A673 (cell line): ENCODE measurements at regions not wholly inside any gene's neighbourhood (a gene's known extent, or its start where the extent isn't known, plus 50 kb on each side); places are given as distances from the start of the nearest gene placed in this dataset.

ENCODE experiments used
- CTCF ChIP-seq: fragments of 300-800, 200-600 bp; sonication (generic); conservative IDR thresholded peaks from 2 replicates; pipeline ENCODE4 v1.5.1; 2017; ENCODE audit warnings: low read depth, mild to moderate bottlenecking, antibody characterized with exemption, low read length, moderate library complexity, mixed read lengths
- EZH2 ChIP-seq: fragments of 200-600 bp; sonication (generic); IDR thresholded peaks from 2 replicates; pipeline ENCODE4 v1.6.1; 2017; ENCODE audit warnings: borderline replicate concordance, low read depth, mild to moderate bottlenecking, mixed read lengths, antibody characterized with exemption, low read length; ENCODE audit not compliant: poor library complexity, severe bottlenecking

- TF ChIP-seq CTCF (no peak), EZH2 (no peak)
Observed at GRCh38 chr12:75581515-75581914, 70.1 kb upstream of the KRR1 start.
